Thoracic aorta (tissue), 2 donors: ENCODE measurements at regions not wholly inside any gene's neighbourhood (a gene's known extent, or its start where the extent isn't known, plus 50 kb on each side); places are given as distances from the start of the nearest gene placed in this dataset.
A peak's percentile ranks its signal among the peaks of the same experiment; 100 is the strongest.

Source experiments
- ATAC-seq: fragments of 150-250 bp; one replicate; pipeline ENCODE4 v1.8.0; 2017; ENCODE audit warnings: low read depth; ENCODE audit not compliant: insufficient number of reproducible peaks, low FRiP score
- DNase-seq: peaks from one replicate; pipeline ENCODE4 v3.0.0-alpha.2; 2020; ENCODE audit warnings: low spot score
- H3K27ac ChIP-seq, 2 donors: fragments of 200-600 bp; sonication (generic); 1 replicate in 1 of 2; 2 replicates in 1 of 2; pipeline ENCODE4 v1.5.1; 2016; ENCODE audit warnings: mild to moderate bottlenecking in 2 of 2, moderate library complexity in 2 of 2
- H3K27me3 ChIP-seq: fragments of 200-600 bp; sonication (generic); replicated peaks from 2 replicates; pipeline ENCODE4 v1.6.0; 2016; ENCODE audit warnings: mild to moderate bottlenecking; ENCODE audit not compliant: insufficient read depth
- H3K36me3 ChIP-seq: fragments of 200-600 bp; sonication (generic); one replicate; pipeline ENCODE4 v1.5.1; 2016
- H3K4me1 ChIP-seq, 2 donors: fragments of 200-600 bp; sonication (generic); 1 replicate in 1 of 2; 2 replicates in 1 of 2; pipeline versions ENCODE4 v1.5.1 to v1.6.0; 2016; ENCODE audit warnings: low read depth in 2 of 2, mild to moderate bottlenecking in 1 of 2; ENCODE audit not compliant: control insufficient read depth in 1 of 2
- H3K4me3 ChIP-seq: fragments of 200-600 bp; sonication (generic); 2 replicates; pipeline ENCODE4 v1.5.1; 2016; ENCODE audit warnings: mild to moderate bottlenecking
- H3K9me3 ChIP-seq: fragments of 200-600 bp; sonication (generic); 2 replicates; pipeline ENCODE4 v1.5.1; 2016
- TF ChIP-seq, protein P1 (sequence below): fragments of 200-600 bp; sonication (generic); IDR thresholded peaks from one replicate; pipeline ENCODE4 v1.5.1; 2019; ENCODE audit warnings: antibody characterized with exemption

DNA sequence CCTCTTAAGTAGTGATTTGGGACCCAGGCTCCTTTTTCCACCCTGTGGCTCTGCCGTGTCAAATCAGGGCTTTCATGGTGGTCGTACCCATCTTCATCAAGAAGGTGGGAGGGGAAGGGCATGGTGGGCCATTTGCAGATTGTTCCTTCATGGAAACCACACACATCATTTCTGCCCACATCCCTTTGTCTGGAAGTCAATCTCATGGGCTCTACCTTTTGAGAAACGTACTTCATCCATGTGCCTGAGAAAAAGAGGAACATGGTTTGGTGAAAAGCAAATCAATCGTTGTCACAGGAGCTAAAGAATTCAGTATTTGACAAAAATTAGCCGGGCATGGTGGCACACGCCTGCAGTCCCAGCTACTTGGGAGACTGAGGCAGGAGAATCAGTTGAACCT is 233.4 kb downstream of the FOXO1 start:
- ATAC-seq (no peak), DNase-seq (no peak)
- TF ChIP-seq, protein P1, sequence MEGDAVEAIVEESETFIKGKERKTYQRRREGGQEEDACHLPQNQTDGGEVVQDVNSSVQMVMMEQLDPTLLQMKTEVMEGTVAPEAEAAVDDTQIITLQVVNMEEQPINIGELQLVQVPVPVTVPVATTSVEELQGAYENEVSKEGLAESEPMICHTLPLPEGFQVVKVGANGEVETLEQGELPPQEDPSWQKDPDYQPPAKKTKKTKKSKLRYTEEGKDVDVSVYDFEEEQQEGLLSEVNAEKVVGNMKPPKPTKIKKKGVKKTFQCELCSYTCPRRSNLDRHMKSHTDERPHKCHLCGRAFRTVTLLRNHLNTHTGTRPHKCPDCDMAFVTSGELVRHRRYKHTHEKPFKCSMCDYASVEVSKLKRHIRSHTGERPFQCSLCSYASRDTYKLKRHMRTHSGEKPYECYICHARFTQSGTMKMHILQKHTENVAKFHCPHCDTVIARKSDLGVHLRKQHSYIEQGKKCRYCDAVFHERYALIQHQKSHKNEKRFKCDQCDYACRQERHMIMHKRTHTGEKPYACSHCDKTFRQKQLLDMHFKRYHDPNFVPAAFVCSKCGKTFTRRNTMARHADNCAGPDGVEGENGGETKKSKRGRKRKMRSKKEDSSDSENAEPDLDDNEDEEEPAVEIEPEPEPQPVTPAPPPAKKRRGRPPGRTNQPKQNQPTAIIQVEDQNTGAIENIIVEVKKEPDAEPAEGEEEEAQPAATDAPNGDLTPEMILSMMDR: no peak
- Histone ChIP-seq H3K36me3 (no peaks in the 10 kb centered on the region), H3K27ac (no peak overlapping the region), H3K4me1 (peaks cover 9 to 11% of the 10 kb centered on the region in 2 donors), H3K9me3 (no peaks in the 10 kb centered on the region), H3K4me3 (no peak overlapping the region), H3K27me3 (no peaks in the 10 kb centered on the region)

DNA sequence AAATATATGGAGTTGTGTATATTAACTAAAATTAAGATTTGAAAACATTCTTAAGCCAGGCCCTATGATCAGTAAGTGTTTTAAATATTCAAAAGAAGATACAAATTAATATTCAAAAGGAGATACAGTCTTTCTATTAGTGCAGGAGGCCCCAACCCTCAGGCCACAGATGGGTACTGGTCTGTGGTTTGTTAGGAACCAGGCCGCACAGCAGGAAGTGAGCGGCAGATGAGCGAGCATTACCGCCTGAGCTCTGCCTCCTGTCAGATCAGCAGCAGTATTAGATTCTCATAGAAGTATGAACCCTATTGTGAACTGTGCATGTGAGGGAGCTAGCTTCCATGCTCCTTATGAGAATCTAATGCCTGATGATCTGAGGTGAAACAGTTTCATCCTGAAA is 232.9 kb downstream of the FOXO1 start:
- no peaks in the 10 kb centered on the region for H3K9me3 ChIP-seq
- H3K4me3 ChIP-seq: no peak overlapping the region
- ATAC-seq (no peak), DNase-seq (no peak)
- no peak overlapping the region for H3K27ac ChIP-seq
- H3K27me3 ChIP-seq: no peaks in the 10 kb centered on the region
- TF ChIP-seq, protein P1: no peak
- H3K36me3 ChIP-seq: no peaks in the 10 kb centered on the region
- H3K4me1 ChIP-seq: peaks cover 9 to 17% of the 10 kb centered on the region in 2 donors

DNA sequence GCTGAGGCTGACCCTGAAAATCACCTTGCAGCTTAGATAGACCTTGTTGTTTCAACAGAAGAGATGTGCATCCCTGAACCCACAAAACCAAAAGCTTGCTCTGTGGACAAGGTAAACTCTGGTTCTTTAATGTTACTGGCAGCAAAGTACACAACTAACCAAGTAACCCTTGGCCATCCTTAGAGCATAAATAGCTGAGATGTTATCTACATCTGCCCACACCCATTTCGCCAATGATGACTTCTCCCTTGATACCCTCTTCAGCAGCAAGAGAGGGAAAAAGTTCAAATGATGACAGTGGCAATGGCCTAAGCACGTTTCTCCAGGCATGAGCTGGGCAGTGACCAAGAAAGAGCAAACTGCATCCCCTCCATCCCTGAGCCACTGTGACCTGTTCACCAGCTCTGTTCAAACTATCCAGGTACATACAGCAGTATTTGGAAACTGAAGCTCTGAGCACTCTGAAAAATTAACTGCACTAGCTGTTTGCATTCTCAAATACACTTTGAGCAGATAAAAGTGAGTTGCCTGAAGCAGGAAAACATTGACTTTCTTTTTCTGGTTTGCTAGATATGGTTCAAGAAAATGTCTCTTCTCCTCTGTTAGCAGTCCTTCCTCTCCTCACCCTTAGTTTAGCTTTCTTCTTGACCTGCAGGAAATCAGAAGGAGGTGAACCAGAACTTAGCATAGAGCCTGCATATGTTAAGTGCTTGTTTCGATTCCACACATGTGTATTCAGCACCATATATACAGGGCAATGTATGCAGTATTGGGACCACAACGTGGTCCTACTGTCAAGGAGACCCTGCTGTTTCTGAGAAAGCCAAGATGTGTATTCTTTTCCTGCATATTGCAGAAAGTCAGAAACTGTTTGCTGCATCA is 231.7 kb downstream of the FOXO1 start:
- Histone ChIP-seq H3K27ac (no peak overlapping the region), H3K4me1 (peaks cover 12 to 25% of the 10 kb centered on the region in 2 donors), H3K36me3 (no peaks in the 10 kb centered on the region), H3K27me3 (no peaks in the 10 kb centered on the region), H3K9me3 (no peaks in the 10 kb centered on the region), H3K4me3 (no peak overlapping the region)
- ATAC-seq (no peak), DNase-seq (no peak)
- TF ChIP-seq, protein P1: no peak

- peak overlapping the region; percentile 31 for H3K4me3 ChIP-seq
- no peaks in the 10 kb centered on the region for H3K27me3 ChIP-seq
- H3K36me3 ChIP-seq: no peaks in the 10 kb centered on the region
- DNase-seq (no peak), ATAC-seq (no peak)
- H3K27ac ChIP-seq: peak overlapping the region; percentile 49 to 53
- no peaks in the 10 kb centered on the region for H3K9me3 ChIP-seq
- TF ChIP-seq, protein P1: no peak
- peaks cover 16 to 45% of the 10 kb centered on the region in 2 donors for H3K4me1 ChIP-seq
Measured at GRCh38 chr13:40438022-40438680, 228.3 kb downstream of the FOXO1 start.

DNA sequence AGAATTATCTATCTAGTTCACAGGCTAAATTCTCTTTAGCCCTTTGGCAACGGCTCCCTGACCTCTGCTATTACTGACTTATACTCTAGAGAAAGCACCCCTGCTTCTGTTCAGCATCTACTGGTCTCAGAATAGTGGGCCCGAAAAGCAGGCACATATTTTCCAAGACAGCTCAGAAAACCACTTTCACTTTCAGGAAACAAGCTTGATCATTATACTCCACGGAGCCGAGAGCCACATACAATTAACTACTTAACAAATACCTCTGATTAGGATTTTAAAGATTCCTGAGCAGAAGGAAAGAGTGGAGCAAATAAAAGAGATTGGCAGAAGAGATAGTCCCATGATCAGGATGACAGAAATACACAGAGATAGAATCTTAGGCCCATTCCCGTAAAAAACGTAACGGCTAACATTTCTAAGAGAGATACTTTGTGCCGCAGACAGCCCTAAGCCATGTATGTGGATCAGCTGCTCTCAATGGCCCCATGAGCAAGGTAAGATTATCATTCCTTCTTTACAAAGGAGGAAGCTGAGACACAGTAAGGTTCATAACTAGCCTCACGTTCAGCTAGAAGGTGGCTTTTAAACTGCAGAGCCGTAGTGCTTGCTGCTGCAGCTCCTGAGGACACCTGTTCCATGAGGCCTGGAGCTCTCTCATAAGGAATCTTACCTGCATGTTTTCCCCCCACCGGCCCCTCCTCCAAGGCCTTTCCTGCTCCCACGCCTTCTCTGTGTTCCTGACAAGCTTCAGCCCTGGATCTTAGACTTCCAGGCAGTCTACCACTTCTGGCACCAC is 227.2 kb downstream of the FOXO1 start:
- H3K36me3 ChIP-seq: no peaks in the 10 kb centered on the region
- ATAC-seq: no peak

More for the DNA sequence above, 227.2 kb downstream of the FOXO1 start:
- peak overlapping the region; percentile 31 for H3K4me3 ChIP-seq
- no peaks in the 10 kb centered on the region for H3K27me3 ChIP-seq
- no peak for DNase-seq
- H3K4me1 ChIP-seq: peaks cover 16 to 45% of the 10 kb centered on the region in 2 donors
- no peaks in the 10 kb centered on the region for H3K9me3 ChIP-seq
- H3K27ac ChIP-seq: peak overlapping the region; percentile 49 to 53
- TF ChIP-seq, protein P1: no peak
